AG04449 (cell line): ENCODE measurements at regions not wholly inside any gene's neighbourhood (a gene's known extent, or its start where the extent isn't known, plus 50 kb on each side); places are given as distances from the start of the nearest gene placed in this dataset.

Experiments
- CTCF ChIA-PET: fragments of 350-600 bp; formaldehyde crosslinking; extraction: SDS; loops from one replicate; lab custom pipeline; 2021; ENCODE audit warnings: antibody characterized with exemption; lab: Yijun Ruan, JAX
- POLR2A ChIA-PET: fragments of 400-600, 350-600 bp; formaldehyde crosslinking; extraction: SDS; loops from one replicate; lab custom pipeline; 2020; ENCODE audit warnings: antibody characterized with exemption, inconsistent platforms; lab: Yijun Ruan, JAX
- DNase-seq: peaks from one replicate; pipeline ENCODE4 v3.0.0-alpha.2; 2010; ENCODE audit warnings: low read depth, low spot score
- H3K4me3 ChIP-seq: 2 replicates; pipeline ENCODE4 v1.5.1; 2011; ENCODE audit warnings: low read depth, mild to moderate bottlenecking, control low read depth, low read length
- CTCF ChIP-seq: IDR thresholded peaks from one replicate; pipeline ENCODE4 v1.5.1; 2011; ENCODE audit warnings: mild to moderate bottlenecking, moderate library complexity, low read length, control low read depth, inconsistent platforms; ENCODE audit not compliant: insufficient read depth; ENCODE audit errors: missing control alignments

- H3K4me3 ChIP-seq = no peak overlapping the region
- no peak for TF ChIP-seq CTCF
- POLR2A ChIA-PET = interaction anchor here (0.6 kb wide), 1 partner anchor 18 kb away, joined by 4 read pairs; no protein-coding TSS in a partner anchor
- CTCF ChIA-PET = no interaction called here
- no peak for DNase-seq
Observed at GRCh38 chr10:35896001-35896400, 253.9 kb upstream of the FZD8 start.

- ChIA-PET POLR2A (no interaction called here), CTCF (no interaction called here)
- no peak for DNase-seq
- TF ChIP-seq CTCF = no peak
- H3K4me3 ChIP-seq = no peak overlapping the region
Observed at GRCh38 chr10:35895331-35895730, 253.2 kb upstream of the FZD8 start.

- ChIA-PET POLR2A (no interaction called here), CTCF (no interaction called here)
- TF ChIP-seq CTCF = no peak
- H3K4me3 ChIP-seq = no peak overlapping the region
- no peak for DNase-seq
Observed at GRCh38 chr10:35892526-35892925, 250.4 kb upstream of the FZD8 start.

- CTCF ChIA-PET = interaction anchor here (1.2 kb wide), 1 partner anchor 256 kb away, joined by 3 read pairs; no protein-coding TSS in a partner anchor
- no peak overlapping the region for H3K4me3 ChIP-seq
- POLR2A ChIA-PET = no interaction called here
- no peak for DNase-seq
- TF ChIP-seq CTCF = no peak
Observed at GRCh38 chr10:35890676-35891495, 248.8 kb upstream of the FZD8 start.

GRCh38 chr10:35889971-35890675 lies 248.0 kb upstream of the FZD8 start:
- CTCF ChIA-PET = interaction anchor here (1.0 kb wide), 1 partner anchor 889 kb away, joined by 3 read pairs; no protein-coding TSS in a partner anchor
- no peak for TF ChIP-seq CTCF
- POLR2A ChIA-PET = no interaction called here
- no peak for DNase-seq
- no peak overlapping the region for H3K4me3 ChIP-seq

GRCh38 chr10:35889226-35889625 lies 247.1 kb upstream of the FZD8 start:
- ChIA-PET POLR2A (no interaction called here), CTCF (interaction anchor here (1.0 kb wide), 1 partner anchor 890 kb away, joined by 3 read pairs; no protein-coding TSS in a partner anchor)
- no peak overlapping the region for H3K4me3 ChIP-seq
- TF ChIP-seq CTCF = no peak
- DNase-seq = no peak
